Vagina (tissue), 2 donors: ENCODE measurements at regions not wholly inside any gene's neighbourhood (a gene's known extent, or its start where the extent isn't known, plus 50 kb on each side); places are given as distances from the start of the nearest gene placed in this dataset.

Source experiments
- POLR2A ChIP-seq, 2 donors: fragments of 450-650 bp; IDR thresholded peaks; one replicate each; pipeline ENCODE4 v1.6.1; 2017; ENCODE audit warnings: antibody characterized with exemption in 2 of 2, mild to moderate bottlenecking in 2 of 2, moderate library complexity in 2 of 2
- POLR2AphosphoS5 ChIP-seq, 2 donors: sonication (generic); formaldehyde crosslinking; IDR thresholded peaks; one replicate each; pipeline ENCODE4 v1.9.0; 2017; ENCODE audit warnings: antibody characterized with exemption in 2 of 2, mild to moderate bottlenecking in 2 of 2, low read depth in 1 of 2; ENCODE audit not compliant: insufficient read depth in 1 of 2
- TF ChIP-seq, protein P1 (sequence below), 3 experiments: fragments of 450-650 bp in 2 of 3; fragments of 200-600 bp in 1 of 3; sonication (generic) in 1 of 3; IDR thresholded peaks; one replicate each; pipeline ENCODE4 v1.5.1; 2017 to 2019; ENCODE audit warnings: antibody characterized with exemption in 3 of 3, mild to moderate bottlenecking in 2 of 3, moderate library complexity in 2 of 3

DNA sequence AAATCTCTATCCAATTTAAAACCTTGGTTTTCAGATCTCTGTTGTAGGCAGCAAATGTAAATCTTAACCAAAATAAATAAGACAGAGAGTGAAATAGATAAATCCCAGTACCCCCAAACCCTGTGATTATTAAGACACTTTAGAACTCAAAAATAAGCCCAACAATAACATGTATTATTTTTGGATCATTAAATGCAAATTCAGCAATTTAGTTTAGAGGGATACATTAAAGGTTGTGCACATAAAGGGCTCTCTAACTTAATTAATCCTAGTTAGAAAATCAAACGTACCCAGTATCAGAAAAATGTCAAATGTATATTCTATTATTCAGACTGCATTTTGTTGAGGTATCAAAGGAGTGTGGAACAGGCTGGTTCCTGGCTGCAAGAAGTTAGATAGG, 416.8 kb downstream of the SLC16A7 start:
- TF ChIP-seq, protein P1, sequence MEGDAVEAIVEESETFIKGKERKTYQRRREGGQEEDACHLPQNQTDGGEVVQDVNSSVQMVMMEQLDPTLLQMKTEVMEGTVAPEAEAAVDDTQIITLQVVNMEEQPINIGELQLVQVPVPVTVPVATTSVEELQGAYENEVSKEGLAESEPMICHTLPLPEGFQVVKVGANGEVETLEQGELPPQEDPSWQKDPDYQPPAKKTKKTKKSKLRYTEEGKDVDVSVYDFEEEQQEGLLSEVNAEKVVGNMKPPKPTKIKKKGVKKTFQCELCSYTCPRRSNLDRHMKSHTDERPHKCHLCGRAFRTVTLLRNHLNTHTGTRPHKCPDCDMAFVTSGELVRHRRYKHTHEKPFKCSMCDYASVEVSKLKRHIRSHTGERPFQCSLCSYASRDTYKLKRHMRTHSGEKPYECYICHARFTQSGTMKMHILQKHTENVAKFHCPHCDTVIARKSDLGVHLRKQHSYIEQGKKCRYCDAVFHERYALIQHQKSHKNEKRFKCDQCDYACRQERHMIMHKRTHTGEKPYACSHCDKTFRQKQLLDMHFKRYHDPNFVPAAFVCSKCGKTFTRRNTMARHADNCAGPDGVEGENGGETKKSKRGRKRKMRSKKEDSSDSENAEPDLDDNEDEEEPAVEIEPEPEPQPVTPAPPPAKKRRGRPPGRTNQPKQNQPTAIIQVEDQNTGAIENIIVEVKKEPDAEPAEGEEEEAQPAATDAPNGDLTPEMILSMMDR (IDR thresholded peaks at IDR 0.05) = no peak
- TF ChIP-seq POLR2A (IDR thresholded peaks at IDR 0.05) (no peak), POLR2AphosphoS5 (IDR thresholded peaks at IDR 0.05; ENCODE audit: insufficient read depth in 1 of 2, low read depth in 1 of 2) (no peak)
